Ramos (cell line): ENCODE measurements at regions not wholly inside any gene's neighbourhood (a gene's known extent, or its start where the extent isn't known, plus 50 kb on each side); places are given as distances from the start of the nearest gene placed in this dataset.
"Not testable (repeated sequence)": the region's sequence is repeated elsewhere in the genome, so short reads cannot be mapped to it uniquely, and the experiment has no call there.

ENCODE experiments used
- in situ Hi-C: fragments of 300-500 bp; cut with MboI; formaldehyde crosslinking; loops from one replicate; pipeline ENCODE4 v1.14.3; 2022; ENCODE audit warnings: low sequenced_read_pairs; ENCODE audit not compliant: unreplicated experiment

DNA sequence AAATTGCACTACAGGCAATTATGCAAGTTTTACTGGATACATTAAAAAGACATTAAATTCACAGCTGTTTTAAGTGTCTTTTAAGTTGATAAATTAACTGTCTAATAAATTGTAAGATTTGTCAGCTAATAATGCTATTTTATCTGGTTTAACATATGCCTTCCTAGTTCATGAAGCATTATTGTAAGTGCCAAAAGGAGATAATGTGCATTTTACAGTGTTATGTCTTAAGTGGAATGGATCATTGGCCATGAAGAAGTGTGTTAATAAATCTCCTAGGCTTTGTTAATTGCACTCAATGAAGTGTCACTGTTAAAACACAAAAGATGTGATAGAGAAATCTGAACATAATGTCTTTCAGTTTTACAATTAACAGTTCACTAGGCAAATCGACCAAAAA, 784.3 kb upstream of the POU3F4 start:
- in situ Hi-C loops: no loop called here

DNA sequence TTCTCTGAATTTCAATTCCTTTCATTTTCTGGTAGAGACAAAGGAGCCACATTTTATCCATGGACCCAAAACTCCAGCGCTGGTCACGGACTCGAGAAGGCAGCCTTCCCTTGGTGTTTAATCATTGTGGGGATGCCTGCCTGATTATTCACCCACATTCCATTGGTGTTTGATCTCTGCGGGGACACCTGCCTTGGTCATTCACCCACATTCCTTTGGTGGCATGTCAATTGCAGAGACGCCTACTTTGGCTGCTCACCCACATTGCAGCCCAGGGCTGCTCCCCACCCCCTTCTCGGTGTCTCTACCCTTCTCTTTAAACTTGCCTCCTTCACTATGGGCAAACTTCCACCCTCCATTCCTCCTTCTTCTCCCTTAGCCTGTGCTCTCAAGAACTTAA, 780.7 kb upstream of the POU3F4 start:
- in situ Hi-C loops: not testable (repeated sequence)

- in situ Hi-C loops: no loop called here
Measured at GRCh38 chrX:82732861-82733260, 775.2 kb upstream of the POU3F4 start.

- in situ Hi-C loops: no loop called here
Measured at GRCh38 chrX:82734140-82734539, 774.0 kb upstream of the POU3F4 start.

- in situ Hi-C loops: not testable (repeated sequence)
Measured at GRCh38 chrX:82738313-82738712, 769.8 kb upstream of the POU3F4 start.

GRCh38 chrX:82742351-82742750, 765.7 kb upstream of the POU3F4 start:
- in situ Hi-C loops: no loop called here

GRCh38 chrX:82745725-82746124, 762.4 kb upstream of the POU3F4 start:
- in situ Hi-C loops: not testable (repeated sequence)

- in situ Hi-C loops: no loop called here
Measured at GRCh38 chrX:82748906-82749505, 759.1 kb upstream of the POU3F4 start.

DNA sequence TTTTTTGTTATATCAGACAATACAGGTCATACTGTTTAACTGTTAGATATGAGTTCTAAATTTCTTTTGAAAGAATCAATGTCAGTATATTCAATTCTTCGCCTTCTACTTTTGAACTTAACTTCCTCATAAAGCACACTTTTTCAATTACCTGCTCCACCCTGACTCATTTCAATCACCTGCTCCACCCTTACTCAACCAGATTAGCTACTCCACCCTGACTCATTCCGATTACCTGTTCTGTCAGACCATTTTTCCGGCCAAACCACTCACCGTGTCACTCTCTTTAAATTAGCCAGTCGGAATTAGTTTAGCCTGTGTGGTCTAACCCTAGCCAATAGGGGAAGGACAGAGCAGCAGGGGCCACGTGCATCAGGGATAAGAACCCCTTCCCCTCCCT, 751.8 kb upstream of the POU3F4 start:
- in situ Hi-C loops: no loop called here

GRCh38 chrX:82757614-82758013, 750.5 kb upstream of the POU3F4 start:
- in situ Hi-C loops: no loop called here

DNA sequence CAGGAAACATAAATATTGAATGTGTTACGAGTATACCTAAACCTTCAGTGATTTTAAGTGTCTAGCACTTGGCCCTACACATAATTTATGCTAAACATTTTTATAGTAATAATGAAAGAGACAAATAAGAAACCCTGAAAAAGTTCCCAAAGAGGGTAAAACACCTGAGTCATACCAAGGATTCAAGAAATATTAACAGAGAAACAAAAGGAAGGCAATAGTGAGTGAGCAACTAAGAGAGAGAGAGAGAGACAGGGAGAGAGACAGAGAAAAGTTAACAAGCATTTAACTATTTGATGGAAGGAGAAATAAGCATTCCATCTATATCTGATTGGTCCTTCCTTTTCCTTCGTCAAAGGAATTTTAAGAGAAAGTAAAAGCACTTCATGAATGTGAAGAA, 743.6 kb upstream of the POU3F4 start:
- in situ Hi-C loops: no loop called here

DNA sequence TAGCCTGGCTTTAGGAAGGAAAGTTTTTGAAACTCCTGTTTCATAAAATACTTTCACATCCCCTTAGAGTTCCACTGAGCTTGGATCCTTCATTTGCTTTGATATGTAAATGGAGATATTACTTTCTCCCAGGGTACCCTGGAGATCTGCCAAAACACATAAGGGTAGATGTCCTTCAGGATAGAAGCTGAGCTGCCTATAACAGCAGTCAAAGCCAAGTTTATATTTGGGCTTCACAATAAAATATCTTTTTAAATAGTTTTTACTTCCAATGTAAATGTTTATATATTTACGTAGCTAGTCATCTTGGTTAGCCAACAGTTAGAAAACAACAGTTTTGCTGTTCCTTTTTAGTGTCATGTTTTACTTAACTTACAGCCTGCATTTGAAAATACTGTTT, 742.3 kb upstream of the POU3F4 start:
- in situ Hi-C loops: no loop called here

DNA sequence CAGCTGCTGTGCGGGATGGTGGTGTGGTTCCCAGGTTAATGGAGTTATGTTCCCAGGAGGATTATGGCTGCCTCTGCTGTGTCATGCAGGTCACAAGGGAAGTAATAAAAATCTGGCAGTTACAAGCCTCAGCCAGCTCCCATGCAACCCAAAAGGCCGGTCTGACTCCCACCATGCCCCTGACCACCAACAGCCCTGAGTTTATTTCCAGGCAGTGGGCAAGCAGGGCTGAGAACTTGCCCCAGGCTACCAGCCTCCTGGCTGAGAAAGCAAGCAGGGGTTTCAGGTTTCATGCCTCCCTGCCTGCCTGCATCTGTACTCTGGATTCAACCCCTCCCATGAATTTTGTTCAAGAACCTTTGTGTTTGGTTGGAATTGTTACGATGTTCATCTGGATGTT, 732.7 kb upstream of the POU3F4 start:
- in situ Hi-C loops: no loop called here

DNA sequence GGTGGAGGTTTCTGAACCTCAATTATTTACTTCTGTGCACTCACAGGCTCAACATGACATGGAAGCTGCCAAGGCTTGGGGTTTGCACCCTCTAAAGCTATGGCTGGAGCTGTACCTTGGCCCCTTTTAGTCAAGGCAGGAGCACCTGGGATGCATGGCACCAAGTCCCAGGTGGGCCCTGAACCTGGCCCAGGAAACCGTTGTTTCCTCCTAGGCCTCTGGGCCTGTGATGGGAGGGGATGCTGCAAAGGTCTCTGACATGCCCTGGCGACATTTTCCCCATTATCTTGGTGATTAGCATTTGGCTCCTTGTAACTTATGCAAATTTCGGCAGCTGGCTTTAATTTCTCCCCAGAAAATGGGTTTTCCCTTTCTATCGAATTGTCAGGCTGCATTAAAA, 726.1 kb upstream of the POU3F4 start:
- in situ Hi-C loops: no loop called here

- in situ Hi-C loops: not testable (repeated sequence)
Measured at GRCh38 chrX:82812902-82813301, 695.2 kb upstream of the POU3F4 start.

DNA sequence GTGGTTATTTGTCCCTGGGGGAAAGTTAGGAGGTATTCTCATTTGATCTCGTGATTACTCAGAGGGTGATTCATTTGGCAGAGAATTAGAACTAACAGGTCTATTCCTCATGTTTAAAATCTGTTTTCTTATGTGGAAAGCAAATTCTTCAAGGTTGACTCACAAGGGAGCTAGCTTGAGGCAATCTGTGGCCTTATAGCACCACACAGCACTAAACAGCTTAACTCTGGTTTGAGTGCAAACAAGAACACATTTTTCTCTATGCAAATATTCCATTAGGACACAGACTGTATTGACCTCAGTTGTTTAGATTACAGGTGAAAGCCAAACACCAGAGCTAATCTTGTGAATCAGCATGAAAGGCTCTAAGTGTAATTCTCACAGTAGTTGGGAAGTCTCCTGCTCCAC, 694.4 kb upstream of the POU3F4 start:
- in situ Hi-C loops: no loop called here

GRCh38 chrX:82816001-82816400, 692.1 kb upstream of the POU3F4 start:
- in situ Hi-C loops: no loop called here

- in situ Hi-C loops: no loop called here
Measured at GRCh38 chrX:82816562-82816961, 691.5 kb upstream of the POU3F4 start.

DNA sequence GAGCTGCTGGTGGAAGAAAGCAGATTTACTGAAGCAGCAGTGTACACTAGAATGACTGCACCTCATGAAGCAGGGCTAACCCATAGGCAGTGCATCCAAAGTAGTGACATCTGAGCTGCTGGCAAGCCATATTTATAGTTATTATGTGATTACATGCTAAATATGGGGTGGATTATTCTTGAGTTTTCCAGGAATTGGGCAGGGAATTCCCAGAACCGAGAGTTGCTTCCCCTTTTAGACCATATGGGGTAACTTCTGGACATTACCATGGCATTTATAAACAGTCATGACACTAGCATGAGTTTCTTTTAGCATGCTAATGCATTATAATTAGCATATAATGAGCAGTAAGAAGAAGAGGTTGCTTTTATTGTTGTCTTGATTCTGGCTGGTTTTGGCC, 665.8 kb upstream of the POU3F4 start:
- in situ Hi-C loops: loop anchor here (25.0 kb wide), 1 partner anchor 95 kb away; no protein-coding TSS in a partner anchor

DNA sequence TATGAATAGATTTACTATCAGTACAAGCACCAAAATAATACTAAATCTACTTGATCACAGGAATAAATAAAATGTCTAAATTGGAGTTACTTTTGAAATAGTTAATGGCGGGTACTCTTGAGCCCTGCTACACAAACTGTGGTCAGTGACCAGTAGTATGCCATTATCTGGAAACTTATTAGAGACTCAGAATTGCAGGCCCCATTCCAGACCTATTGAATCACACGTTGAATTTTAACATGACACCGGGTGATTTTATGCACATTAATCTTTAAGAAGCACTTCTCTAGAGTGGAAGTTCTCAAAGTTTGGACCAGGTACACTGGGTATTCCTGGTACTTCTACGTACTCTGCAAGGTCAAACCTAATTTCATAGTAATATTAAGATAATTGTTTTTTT, 660.0 kb upstream of the POU3F4 start:
- in situ Hi-C loops: loop anchor here (25.0 kb wide), 1 partner anchor 89 kb away; no protein-coding TSS in a partner anchor
